GM18508 (cell line): ENCODE measurements at regions not wholly inside any gene's neighbourhood (a gene's known extent, or its start where the extent isn't known, plus 50 kb on each side); places are given as distances from the start of the nearest gene placed in this dataset.
"Not testable (repeated sequence)": the region's sequence is repeated elsewhere in the genome, so short reads cannot be mapped to it uniquely, and the experiment has no call there.

Experiments
- ATAC-seq: cut with Tn5 transposase; IDR thresholded peaks from one replicate; pipeline ENCODE4 v1.9.1; 2021; ENCODE audit warnings: moderate number of reproducible peaks; ENCODE audit not compliant: insufficient read depth, unreplicated experiment

DNA sequence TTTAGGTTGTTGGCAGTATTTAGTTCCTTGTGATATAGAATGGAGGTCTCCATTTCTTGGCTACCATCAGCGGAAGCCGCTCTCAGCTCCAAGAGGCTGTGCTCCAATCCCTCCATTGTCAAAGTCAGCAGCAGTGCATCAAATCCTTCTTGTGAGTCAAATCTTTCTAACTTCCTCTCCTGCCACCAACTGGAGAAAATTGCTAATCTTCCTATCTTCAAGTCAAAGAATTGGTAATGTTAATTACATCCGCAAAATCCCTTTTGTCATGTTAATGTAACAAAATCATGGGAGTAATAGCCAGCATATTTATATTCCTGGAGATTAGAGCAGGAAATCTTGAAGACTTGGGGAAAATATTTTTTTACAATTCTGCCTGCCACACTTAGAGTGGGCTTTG, 436.4 kb upstream of the DYNLRB2 start:
- no peak for ATAC-seq

DNA sequence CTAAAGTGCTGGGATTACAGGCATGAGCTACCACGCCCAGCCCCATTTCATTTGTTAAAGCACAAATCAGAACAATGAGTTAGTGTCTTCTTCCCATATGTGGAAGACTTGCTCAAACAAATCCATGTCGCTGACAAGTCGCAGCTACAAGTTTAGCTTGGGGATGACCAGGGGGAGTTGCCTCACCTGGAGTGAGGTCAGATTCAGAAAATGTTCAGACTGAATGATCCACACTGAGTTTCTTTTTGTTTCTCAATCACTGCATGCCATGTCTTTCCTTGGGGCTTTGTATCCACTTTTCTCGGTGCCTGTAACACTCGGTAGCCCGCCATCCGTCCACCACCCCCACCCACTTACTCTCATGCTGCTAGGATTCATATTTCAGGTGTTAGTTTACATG, 437.3 kb upstream of the DYNLRB2 start:
- ATAC-seq: no peak

DNA sequence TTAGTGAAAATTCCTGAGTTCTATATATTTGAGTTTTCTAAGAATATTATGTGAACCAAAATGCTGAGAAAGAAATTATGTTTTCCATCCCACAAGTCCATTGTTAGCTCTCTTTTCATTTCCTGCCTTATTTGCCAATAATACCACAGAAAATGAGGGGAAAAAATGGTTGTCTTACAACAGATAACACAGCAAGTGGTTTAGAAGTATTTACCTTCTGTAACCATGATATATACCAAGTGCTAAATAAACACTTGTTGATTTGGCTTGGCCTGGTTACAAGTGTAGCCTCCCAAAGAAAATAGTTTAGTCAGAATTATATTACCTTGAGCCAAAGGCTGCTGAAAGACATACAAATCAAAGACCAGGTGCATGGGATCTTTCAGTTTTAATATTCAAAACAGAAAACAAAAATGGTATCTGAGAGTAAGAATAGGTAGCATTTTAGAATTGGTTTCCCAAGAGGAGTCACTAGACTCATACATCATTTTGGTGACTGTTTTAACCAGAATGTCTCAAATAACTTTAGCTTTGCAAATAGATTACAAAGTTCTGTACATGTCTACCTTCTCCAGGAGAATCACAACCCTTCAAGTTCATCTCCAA, 439.8 kb upstream of the DYNLRB2 start:
- ATAC-seq: no peak

DNA sequence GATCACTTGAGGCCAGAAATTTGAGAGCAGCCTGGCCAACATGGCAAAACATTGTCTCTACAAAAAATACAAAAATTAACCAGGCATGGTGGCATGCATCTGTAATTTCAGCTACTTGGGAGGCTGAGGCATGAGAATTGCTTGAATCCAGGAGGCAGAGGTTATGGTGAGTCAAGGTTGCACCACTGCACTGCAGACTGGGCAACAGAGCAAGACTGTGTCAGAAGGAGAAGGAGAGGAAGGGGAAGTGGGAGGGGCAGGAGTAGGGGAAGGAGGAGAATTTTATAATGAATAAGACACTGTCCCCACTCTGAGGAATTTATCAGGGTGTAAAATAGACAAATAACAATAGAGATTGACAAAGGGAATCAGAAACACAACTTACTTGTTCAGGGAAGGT, 440.6 kb upstream of the DYNLRB2 start:
- ATAC-seq: no peak

DNA sequence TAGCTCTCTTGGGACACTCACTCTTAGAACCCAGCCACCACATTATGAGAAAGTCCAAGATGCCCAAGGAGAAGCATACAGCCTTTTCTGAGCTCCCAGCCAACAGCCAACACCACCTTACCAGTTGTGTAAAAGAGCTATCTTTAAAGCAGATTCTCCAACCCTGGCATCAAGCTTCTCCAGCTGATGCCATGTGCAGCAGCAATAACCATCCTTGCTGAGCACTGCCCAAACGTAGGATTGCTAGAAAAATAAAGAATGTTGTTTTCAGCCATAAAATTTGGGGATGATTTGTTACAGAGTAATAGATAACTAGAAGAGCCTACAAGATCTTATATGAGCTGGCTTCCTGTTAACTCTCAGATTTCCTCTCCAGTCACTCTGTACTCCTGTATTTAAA, 443.7 kb upstream of the DYNLRB2 start:
- ATAC-seq: no peak

DNA sequence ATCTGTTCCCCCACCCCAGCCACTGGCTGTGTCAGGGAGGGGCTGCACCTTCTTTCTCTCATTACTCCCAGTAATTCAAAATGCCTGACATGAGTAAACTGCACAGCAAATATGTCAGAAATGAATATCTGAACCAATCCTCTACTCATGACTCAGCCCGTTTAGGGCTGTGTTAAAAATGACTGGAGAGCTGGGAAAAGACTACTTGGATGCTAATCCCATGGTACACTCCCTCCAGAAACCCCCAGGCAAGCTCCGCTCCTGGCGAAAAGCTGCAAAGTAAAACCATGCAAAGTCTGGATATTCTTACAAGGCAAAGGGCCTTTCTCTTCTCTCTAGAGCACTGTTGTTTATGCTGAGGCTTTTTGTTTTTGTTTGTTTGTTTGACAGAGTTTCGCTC, 448.1 kb upstream of the DYNLRB2 start:
- ATAC-seq: no peak

DNA sequence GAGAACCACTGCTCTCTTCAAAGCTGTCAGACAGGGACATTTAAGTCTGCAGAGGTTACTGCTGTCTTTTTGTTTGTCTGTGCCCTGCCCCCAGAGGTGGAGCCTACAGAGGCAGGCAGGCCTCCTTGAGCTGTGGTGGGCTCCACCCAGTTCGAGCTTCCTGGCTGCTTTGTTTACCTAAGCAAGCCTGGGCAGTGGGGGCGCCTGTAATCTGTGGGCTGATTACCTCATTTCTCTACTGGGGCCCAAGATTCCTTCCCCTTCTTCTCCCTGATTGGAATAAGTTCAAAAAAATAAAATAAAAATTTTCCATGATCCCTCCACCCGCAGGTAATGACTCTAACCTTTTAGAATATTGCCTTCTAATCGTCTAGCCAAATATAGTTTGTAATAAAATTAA, 449.3 kb upstream of the DYNLRB2 start:
- not testable (repeated sequence) for ATAC-seq

DNA sequence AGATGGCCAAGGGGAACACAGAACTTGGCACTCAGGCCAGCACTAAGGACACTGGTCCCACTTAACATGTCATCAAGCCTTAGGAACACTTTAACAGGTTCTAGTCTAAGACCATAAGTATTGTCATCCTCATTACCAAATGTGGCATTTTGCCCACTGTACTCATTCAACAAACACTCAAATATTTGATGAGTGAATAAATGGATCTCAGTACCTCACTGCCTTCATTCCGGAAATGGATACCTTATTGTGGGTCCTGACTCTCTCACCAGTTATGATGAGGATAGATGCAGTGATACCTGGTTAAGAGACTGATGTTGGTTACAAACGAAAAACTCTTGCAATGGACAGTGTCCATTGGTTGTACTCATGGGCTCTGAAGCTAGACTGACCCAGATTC, 455.2 kb upstream of the DYNLRB2 start:
- ATAC-seq: no peak

DNA sequence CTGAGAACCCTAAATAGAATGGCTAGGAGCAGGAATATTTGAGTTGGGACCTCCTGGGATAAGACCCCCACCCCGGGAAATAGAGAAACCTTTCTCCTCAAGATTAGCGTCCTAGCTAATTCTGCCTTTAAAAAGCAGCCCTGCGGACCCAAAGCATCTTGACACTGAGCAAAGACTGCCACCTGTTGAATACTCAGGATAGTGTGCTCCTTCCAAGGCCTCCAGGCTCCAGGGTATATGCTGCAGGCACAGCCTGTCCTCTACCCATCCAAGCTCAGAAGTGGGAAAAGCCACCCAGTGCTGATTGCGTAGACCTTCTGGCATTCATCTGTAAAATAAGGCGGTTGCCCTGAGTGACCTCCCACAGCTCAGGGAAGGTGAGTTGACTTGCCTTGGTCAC, 456.2 kb upstream of the DYNLRB2 start:
- no peak for ATAC-seq

DNA sequence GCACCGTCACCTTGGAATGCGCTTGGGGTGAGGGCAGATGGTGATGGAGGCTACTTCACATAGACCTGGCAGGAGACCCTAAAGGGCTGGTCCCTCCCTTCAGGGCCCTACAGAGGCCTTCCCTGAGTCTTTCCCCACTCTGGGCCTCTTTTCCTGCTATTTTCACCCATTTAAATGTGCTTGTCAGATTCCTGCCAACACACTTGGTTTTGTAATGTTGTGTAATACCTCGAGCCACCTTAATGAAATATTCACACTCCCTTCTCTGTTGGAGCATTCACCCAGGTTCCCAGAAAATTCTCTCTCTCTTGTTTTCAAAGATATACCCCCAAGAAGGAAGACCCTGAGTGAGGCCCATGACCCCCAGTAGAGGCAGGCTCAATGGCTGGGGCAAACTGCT, 456.6 kb upstream of the DYNLRB2 start:
- no peak for ATAC-seq

DNA sequence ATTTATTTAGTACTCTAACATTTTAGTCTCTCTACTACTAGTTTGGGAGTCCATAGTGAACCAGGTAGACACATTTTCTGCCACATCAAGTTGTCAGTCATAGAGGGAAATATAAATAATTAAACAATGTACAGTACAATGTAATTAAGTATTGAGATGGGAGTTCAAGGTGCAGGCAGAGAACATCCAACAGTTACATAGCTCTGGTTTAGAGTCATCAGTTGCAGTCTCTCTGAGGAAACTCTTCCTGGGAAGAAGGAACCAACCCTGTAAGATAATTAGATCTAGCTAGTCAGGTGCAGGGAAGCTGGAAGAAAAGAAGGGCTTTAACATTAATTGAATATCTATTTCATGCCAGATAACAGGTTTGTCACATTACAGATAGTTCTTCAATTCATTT, 457.9 kb upstream of the DYNLRB2 start:
- no peak for ATAC-seq

DNA sequence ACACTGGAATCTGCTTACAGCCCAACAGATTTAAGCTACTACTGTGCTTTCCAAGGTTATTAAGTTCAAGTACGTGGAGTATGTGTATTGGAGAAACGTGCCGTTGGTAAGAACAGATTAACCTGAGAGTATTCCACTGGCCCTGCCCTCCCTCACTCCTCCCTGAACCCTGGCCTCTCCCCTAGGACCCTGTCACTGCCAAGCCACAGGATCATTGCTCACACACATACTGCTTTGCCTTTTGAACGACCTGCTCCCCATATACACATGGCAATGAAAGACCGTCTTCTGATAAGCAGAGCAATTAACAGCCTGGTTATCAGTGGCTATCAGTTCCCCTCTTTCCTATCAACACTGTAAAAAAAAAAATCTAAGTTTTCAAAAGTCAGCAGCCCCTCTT, 458.9 kb upstream of the DYNLRB2 start:
- ATAC-seq: no peak

DNA sequence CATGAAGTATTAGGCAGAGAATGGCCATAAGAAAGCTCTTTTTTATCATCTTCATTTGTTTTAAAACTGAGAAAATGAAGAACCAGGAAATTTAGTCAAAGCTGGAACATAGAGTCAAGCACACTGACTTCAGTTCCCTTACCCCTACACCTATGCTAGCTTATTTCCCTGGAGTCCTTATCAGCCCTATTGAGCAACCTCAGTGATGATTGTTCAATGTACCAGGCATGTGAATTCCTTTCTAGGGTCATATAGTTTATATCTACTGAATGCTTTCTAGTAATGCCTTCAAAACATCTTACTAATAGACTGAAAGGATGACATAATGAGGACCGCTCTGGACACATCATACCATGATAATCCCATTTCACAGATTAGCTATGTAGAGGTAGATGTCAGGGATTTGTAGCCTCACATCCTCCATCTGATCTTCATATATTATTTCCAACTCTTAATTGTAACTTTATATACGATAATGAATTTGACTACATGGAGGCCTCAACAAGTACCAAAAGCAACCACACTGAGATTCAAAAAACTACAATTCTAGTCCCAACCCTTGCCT, 460.4 kb upstream of the DYNLRB2 start:
- no peak for ATAC-seq

DNA sequence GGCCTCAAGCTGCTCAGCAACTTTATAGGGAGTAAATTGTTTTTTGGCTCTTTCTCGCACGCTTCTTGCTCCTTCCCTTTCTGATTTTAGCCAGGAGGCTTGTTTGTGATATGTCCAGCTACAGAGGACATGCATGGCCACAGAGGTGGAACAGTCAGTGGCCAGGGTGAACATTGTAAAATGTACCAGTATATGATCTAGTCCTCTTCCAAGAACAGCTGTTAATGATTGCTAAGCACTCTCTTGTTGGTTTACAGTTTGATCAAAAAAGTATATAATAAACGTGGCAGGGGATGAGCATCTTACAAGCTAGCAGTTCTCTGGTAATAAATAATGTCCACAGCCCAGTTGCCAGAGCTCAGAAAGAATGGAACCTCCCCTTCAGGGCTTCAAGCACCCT, 461.7 kb upstream of the DYNLRB2 start:
- ATAC-seq: no peak

DNA sequence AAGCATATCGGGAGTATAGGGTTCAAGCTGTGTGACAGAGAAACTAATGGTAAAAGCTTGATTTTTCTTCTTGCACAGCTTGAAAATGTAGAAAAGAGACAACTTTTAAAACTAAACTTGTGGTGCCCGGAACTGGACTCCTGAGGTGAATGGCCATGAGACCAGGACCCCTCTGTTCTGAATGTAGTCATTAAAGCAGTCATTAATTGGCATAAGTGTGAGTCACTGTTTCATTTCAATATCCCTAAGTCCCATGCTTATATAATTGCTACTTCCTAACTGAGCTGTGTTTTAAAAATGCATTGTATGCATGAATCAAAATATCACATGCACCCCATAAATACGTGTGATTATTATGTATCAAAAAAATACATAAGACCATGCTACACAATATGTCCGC, 463.1 kb upstream of the DYNLRB2 start:
- ATAC-seq: no peak

DNA sequence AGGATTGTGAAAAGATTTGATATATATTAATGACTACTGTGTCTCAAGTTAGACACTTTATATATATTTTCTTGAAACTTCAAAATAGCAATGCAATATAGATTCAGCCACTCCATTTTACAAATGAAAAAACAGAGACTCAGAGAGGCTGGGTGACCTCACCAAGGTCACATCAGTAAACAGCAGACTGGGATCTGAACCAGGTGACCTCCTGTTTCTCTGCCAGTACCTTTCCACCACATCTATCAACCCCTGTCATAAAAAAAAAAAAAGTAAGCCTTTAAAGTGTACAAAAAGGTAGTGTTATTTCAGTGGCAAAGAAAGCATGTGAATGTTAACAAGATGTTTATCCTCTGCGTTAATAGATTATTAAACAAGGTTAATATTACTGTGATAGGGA, 466.5 kb upstream of the DYNLRB2 start:
- no peak for ATAC-seq

DNA sequence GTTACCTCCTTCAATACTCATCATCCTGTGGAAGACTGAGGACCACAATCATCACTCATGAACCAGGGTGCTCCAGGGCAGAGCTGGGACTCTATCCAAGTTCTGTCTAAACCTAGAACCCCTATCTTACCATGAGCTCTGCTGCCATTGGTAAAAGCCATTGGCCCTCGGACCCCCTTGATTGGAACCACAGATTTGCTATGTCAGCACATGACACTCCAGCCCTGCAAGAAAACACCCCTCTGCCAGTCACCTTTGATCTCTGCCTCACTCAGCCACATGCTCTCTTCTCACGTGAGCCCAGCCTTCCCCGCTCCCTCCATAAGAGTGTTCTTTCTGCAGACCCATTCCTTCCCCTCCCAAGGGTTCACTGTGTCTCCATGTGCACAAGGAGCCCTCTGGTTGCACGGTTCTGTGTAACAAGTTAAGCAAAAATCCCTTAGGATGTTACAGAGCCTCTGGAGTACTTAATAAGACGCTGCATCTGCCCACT, 468.8 kb upstream of the DYNLRB2 start:
- ATAC-seq: no peak

DNA sequence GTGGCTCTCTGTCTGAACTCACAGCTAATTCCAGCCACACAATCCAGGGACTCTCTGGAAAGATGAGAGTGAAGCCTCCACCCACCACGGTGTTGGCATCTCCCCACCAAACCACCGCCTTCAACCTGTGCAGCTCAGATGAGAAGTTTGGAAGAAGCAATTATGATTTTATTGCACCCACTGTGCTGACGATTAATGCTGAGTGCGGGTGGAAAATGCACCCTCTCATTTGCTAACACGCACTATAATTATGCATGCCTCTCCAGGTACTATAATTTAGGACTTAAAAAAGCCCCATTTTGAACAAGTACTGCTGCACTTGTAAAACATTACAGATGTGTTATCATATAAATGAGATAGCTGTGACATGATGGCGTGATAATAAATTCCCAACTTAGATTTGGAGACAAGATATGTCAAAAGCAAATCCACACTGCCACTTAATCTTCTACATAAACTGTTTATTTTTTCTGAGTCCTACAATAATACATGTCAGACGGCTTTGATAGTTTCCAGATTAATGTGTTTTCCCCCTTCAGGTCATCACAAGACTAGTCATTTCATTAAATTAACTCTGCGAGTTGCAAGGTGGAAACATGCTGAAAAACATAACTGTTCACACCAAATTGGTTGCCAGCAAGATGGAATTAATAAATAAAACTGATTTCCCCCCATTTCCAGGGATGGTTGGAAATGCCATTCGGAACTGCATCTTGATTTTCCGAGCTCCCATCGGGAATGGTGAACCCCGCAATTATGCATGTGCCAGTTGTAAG, 466.5 kb upstream of the MAF start:
- ATAC-seq: no peak

DNA sequence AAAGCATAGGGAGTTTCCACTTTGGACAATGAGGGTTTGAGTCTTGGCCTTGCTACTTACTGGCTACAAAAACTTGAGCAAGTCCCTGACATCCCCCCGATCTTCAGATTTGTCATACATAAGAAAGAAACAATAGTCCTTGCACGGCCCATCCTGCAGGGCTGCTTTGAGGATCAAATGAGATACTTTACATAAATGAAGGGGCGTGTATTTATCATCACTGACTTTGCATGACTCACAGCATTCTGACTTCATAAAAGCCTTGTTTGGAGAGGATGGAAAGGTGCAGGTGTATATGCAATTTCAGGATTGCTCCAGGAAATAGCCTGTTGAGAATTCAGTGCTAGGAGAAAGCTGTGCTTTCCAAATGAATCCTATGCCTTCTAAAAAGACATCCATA, 465.0 kb upstream of the MAF start:
- ATAC-seq: no peak

DNA sequence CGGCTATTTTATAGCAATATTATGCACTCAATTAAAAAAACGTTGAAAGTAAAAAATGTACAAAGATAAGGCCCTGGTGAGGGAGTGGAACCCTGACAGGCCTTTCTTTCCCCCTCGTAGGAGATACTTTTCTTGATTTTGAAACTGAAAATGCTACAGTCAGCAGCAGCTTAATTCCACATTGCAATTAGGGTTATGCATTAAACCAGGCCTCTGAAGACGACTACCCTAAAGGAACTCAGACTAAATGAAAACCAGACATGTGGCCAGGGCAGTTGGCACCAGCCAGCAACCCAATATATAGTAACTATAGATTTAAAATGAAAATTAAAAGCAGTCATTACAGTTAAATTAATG, 463.2 kb upstream of the MAF start:
- ATAC-seq: no peak

DNA sequence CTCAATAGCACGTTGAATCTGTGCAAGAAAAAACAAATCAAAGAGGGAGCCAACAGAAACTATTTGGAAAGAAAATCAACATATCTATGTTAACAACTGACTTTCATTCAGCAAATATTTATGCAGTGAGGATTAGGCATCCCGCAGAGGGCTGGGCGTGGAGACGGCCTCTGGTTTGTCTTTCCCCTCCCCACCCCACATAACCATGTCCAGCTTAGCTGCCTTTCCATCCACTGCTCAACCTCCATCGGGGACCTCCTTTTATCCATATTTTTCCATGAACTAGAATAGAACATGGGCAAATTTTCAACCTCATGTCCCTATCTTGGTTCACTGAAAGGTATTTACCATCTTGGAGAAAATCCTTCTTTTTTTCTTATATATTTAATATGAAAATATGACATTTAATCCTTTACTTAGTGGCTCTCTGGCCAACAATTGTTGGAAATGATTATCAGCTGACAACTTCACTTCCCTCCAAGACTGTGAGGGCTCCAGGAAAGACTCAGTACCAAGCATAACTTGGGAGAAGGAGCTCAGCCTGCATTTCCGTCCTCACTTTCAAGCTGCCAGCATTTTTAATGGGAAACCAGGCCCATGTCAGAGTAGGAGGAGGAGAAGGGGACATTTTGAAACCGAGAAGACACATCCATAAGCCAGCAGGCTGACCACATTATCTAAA, 462.6 kb upstream of the MAF start:
- no peak for ATAC-seq
